GM12865 (cell line): ENCODE measurements at regions not wholly inside any gene's neighbourhood (a gene's known extent, or its start where the extent isn't known, plus 50 kb on each side); places are given as distances from the start of the nearest gene placed in this dataset.

Experiments
- DNase-seq: peaks from one replicate; pipeline ENCODE4 v3.0.0; 2010; ENCODE audit warnings: low read depth
- H3K4me3 ChIP-seq: 2 replicates; pipeline ENCODE4 v1.5.1; 2011; ENCODE audit warnings: mild to moderate bottlenecking, low read depth, low read length, control low read depth
- CTCF ChIP-seq: IDR thresholded peaks from 2 replicates; pipeline ENCODE4 v1.5.1; 2011; ENCODE audit warnings: low read length, control low read depth, low read depth, inconsistent platforms; ENCODE audit not compliant: insufficient read depth; ENCODE audit errors: missing control alignments

GRCh38 chr11:104370478-104370877, 206.5 kb upstream of the PDGFD start:
- H3K4me3 ChIP-seq: no peak overlapping the region
- no peak for TF ChIP-seq CTCF
- DNase-seq: peak; percentile 3

- no peak overlapping the region for H3K4me3 ChIP-seq
- no peak for TF ChIP-seq CTCF
- no peak for DNase-seq
Observed at GRCh38 chr11:104369761-104370160, 205.8 kb upstream of the PDGFD start.

- no peak for TF ChIP-seq CTCF
- DNase-seq: no peak
- no peak overlapping the region for H3K4me3 ChIP-seq
Observed at GRCh38 chr11:104366321-104366734, 202.4 kb upstream of the PDGFD start.

GRCh38 chr11:104365676-104366075, 201.7 kb upstream of the PDGFD start:
- no peak for DNase-seq
- H3K4me3 ChIP-seq: no peak overlapping the region
- no peak for TF ChIP-seq CTCF

GRCh38 chr11:104361975-104362374, 198.0 kb upstream of the PDGFD start:
- no peak overlapping the region for H3K4me3 ChIP-seq
- no peak for DNase-seq
- no peak for TF ChIP-seq CTCF

GRCh38 chr11:104352036-104352435, 188.1 kb upstream of the PDGFD start:
- H3K4me3 ChIP-seq: no peak overlapping the region
- no peak for DNase-seq
- TF ChIP-seq CTCF: no peak

GRCh38 chr11:104343578-104343977, 179.6 kb upstream of the PDGFD start:
- TF ChIP-seq CTCF: peak; percentile 31
- no peak overlapping the region for H3K4me3 ChIP-seq
- DNase-seq: peak; percentile 10
